HepG2 (cell line): ENCODE measurements at regions not wholly inside any gene's neighbourhood (a gene's known extent, or its start where the extent isn't known, plus 50 kb on each side); places are given as distances from the start of the nearest gene placed in this dataset.

Source experiments
- KDM1A ChIP-seq: IDR thresholded peaks from 2 replicates; pipeline ENCODE4 v1.6.1; 2016; ENCODE audit warnings: missing compliant biosample characterization
- NR2F2 ChIP-seq: IDR thresholded peaks from 2 replicates; pipeline ENCODE4 v1.6.1; 2012; ENCODE audit warnings: low read depth, inconsistent platforms, borderline replicate concordance
- TF ChIP-seq, protein P1 (sequence below): sonication (generic); formaldehyde crosslinking; IDR thresholded peaks from 2 replicates; pipeline ENCODE4 v1.4.0; 2020; ENCODE audit warnings: missing genetic modification reagents, mild to moderate bottlenecking, borderline replicate concordance

DNA sequence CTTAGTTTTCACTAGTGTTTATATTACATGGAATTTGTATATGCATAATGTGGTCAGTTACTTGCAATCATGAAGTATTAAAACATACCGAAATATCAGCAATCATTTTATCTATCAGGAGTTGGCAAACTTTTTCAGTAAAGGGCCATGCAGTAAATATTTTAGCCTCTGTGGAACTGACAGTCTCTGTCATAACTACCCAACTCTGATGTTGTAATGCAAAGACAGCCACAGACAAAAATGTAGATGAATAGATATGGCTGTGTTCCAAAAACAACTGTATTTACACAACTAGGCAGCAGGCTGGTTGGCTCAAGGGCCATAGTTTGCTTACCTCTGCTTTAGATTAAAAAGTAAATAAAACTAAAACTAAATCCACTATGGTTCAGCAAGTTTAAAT lies 200.2 kb downstream of the HS3ST1 start:
- TF ChIP-seq, protein P1, sequence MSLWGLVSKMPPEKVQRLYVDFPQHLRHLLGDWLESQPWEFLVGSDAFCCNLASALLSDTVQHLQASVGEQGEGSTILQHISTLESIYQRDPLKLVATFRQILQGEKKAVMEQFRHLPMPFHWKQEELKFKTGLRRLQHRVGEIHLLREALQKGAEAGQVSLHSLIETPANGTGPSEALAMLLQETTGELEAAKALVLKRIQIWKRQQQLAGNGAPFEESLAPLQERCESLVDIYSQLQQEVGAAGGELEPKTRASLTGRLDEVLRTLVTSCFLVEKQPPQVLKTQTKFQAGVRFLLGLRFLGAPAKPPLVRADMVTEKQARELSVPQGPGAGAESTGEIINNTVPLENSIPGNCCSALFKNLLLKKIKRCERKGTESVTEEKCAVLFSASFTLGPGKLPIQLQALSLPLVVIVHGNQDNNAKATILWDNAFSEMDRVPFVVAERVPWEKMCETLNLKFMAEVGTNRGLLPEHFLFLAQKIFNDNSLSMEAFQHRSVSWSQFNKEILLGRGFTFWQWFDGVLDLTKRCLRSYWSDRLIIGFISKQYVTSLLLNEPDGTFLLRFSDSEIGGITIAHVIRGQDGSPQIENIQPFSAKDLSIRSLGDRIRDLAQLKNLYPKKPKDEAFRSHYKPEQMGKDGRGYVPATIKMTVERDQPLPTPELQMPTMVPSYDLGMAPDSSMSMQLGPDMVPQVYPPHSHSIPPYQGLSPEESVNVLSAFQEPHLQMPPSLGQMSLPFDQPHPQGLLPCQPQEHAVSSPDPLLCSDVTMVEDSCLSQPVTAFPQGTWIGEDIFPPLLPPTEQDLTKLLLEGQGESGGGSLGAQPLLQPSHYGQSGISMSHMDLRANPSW (CRISPR knock-in tag): no peak
- TF ChIP-seq NR2F2: no peak
- TF ChIP-seq KDM1A (CRISPR knock-in tag): no peak
